ENCODE measurements at regions not wholly inside any gene's neighbourhood (a gene's known extent, or its start where the extent isn't known, plus 50 kb on each side); places are given as distances from the start of the nearest gene placed in this dataset.

GRCh38 chr13:48910686-48911085 is 65.0 kb upstream of the FNDC3A start:
- TF ChIP-seq EZH2 (IDR thresholded peaks at IDR 0.05; ENCODE audit: borderline replicate concordance, low read depth, low read length, poor library complexity, severe bottlenecking) (no peak), CTCF (conservative IDR thresholded peaks at IDR 0.05; ENCODE audit: low read depth, low read length) (no peak)
